Peyer's patch (tissue), 4 donors: ENCODE measurements at regions not wholly inside any gene's neighbourhood (a gene's known extent, or its start where the extent isn't known, plus 50 kb on each side); places are given as distances from the start of the nearest gene placed in this dataset.

ENCODE experiments used
- POLR2A ChIP-seq, 2 donors: fragments of 450-650 bp; IDR thresholded peaks; one replicate each; pipeline ENCODE4 v1.5.1; 2017; ENCODE audit warnings: antibody characterized with exemption in 2 of 2, mild to moderate bottlenecking in 2 of 2, moderate library complexity in 2 of 2
- TF ChIP-seq, protein P1 (sequence below), 6 experiments: fragments of 450-650 bp in 4 of 6; fragments of 200-600 bp in 2 of 6; sonication (generic) in 1 of 6; IDR thresholded peaks; one replicate each; pipeline ENCODE4 v1.5.1; 2017 to 2019; ENCODE audit warnings: antibody characterized with exemption in 6 of 6, mild to moderate bottlenecking in 3 of 6, moderate library complexity in 1 of 6

GRCh38 chr3:113129168-113129567 lies 82.2 kb upstream of the BOC start:
- TF ChIP-seq, protein P1, sequence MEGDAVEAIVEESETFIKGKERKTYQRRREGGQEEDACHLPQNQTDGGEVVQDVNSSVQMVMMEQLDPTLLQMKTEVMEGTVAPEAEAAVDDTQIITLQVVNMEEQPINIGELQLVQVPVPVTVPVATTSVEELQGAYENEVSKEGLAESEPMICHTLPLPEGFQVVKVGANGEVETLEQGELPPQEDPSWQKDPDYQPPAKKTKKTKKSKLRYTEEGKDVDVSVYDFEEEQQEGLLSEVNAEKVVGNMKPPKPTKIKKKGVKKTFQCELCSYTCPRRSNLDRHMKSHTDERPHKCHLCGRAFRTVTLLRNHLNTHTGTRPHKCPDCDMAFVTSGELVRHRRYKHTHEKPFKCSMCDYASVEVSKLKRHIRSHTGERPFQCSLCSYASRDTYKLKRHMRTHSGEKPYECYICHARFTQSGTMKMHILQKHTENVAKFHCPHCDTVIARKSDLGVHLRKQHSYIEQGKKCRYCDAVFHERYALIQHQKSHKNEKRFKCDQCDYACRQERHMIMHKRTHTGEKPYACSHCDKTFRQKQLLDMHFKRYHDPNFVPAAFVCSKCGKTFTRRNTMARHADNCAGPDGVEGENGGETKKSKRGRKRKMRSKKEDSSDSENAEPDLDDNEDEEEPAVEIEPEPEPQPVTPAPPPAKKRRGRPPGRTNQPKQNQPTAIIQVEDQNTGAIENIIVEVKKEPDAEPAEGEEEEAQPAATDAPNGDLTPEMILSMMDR (IDR thresholded peaks at IDR 0.05): no peak
- TF ChIP-seq POLR2A (IDR thresholded peaks at IDR 0.05): no peak
